Upper lobe of left lung (tissue), 4 donors: ENCODE measurements at regions not wholly inside any gene's neighbourhood (a gene's known extent, or its start where the extent isn't known, plus 50 kb on each side); places are given as distances from the start of the nearest gene placed in this dataset.

ENCODE experiments used
- EP300 ChIP-seq, 4 donors: sonication (generic); formaldehyde crosslinking; IDR thresholded peaks; one replicate each; pipeline ENCODE4 v1.5.1; 2017; ENCODE audit warnings: antibody characterized with exemption in 4 of 4, control low read depth in 2 of 4
- POLR2A ChIP-seq, 4 donors: fragments of 450-650 bp; IDR thresholded peaks; one replicate each; pipeline ENCODE4 v1.5.1; 2016 to 2017; ENCODE audit warnings: antibody characterized with exemption in 4 of 4, mild to moderate bottlenecking in 2 of 4
- TF ChIP-seq, protein P1 (sequence below), 6 experiments: fragments of 450-650 bp in 4 of 6; fragments of 200-600 bp in 2 of 6; sonication (generic) in 2 of 6; IDR thresholded peaks; one replicate each; pipeline ENCODE4 v1.5.1; 2016 to 2019; ENCODE audit warnings: antibody characterized with exemption in 6 of 6

DNA sequence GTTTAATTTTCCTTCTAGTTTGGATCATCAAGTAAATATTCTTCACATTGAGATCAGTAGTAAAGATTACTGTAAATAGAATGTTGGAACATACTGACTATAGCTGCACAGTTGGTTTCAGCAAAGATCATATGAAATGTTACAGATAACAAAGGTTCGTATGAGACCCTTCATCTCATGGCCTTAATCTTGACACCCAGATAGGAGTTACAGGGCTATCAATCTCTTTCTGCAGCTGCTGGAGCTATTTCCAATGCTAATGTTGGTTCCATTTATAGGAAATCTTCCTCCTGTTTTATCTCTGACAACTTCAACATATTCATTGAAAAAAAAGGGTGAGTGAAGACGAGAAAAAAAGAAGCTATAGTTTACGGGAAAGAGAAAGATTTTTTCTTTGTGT lies 495.6 kb downstream of the JRKL start:
- TF ChIP-seq POLR2A (IDR thresholded peaks at IDR 0.05), result no peak
- TF ChIP-seq, protein P1, sequence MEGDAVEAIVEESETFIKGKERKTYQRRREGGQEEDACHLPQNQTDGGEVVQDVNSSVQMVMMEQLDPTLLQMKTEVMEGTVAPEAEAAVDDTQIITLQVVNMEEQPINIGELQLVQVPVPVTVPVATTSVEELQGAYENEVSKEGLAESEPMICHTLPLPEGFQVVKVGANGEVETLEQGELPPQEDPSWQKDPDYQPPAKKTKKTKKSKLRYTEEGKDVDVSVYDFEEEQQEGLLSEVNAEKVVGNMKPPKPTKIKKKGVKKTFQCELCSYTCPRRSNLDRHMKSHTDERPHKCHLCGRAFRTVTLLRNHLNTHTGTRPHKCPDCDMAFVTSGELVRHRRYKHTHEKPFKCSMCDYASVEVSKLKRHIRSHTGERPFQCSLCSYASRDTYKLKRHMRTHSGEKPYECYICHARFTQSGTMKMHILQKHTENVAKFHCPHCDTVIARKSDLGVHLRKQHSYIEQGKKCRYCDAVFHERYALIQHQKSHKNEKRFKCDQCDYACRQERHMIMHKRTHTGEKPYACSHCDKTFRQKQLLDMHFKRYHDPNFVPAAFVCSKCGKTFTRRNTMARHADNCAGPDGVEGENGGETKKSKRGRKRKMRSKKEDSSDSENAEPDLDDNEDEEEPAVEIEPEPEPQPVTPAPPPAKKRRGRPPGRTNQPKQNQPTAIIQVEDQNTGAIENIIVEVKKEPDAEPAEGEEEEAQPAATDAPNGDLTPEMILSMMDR (IDR thresholded peaks at IDR 0.05), result no peak
- no peak for TF ChIP-seq EP300 (IDR thresholded peaks at IDR 0.05)
